Liver (tissue), 8 donors: ENCODE measurements at regions not wholly inside any gene's neighbourhood (a gene's known extent, or its start where the extent isn't known, plus 50 kb on each side); places are given as distances from the start of the nearest gene placed in this dataset.

ENCODE experiments used
- DNase-seq: peaks from one replicate; pipeline ENCODE4 v3.0.0-alpha.2; 2017; ENCODE audit warnings: low spot score
- H3K27ac ChIP-seq, 2 donors: one replicate each; pipeline ENCODE4 v1.7.0; 2013; ENCODE audit warnings: inconsistent platforms in 2 of 2, low read length in 2 of 2, control low read depth in 1 of 2, low read depth in 1 of 2, mild to moderate bottlenecking in 1 of 2
- H3K27me3 ChIP-seq, 4 donors: one replicate each; pipeline versions ENCODE4 v1.6.1 to v1.7.0; 2013; ENCODE audit warnings: low read length in 3 of 4, inconsistent platforms in 1 of 4, mild to moderate bottlenecking in 1 of 4, moderate library complexity in 1 of 4; ENCODE audit not compliant: control insufficient read depth in 4 of 4, insufficient read depth in 4 of 4
- H3K36me3 ChIP-seq, 4 donors: one replicate each; pipeline versions ENCODE4 v1.6.1 to v1.7.0; 2013; ENCODE audit warnings: low read length in 3 of 4, mild to moderate bottlenecking in 3 of 4, low read depth in 1 of 4, moderate library complexity in 1 of 4; ENCODE audit not compliant: control insufficient read depth in 4 of 4, insufficient read depth in 3 of 4
- H3K4me1 ChIP-seq, 4 donors: one replicate each; pipeline versions ENCODE4 v1.6.1 to v1.7.0; 2013; ENCODE audit warnings: low read length in 3 of 4, mild to moderate bottlenecking in 3 of 4, moderate library complexity in 1 of 4; ENCODE audit not compliant: control insufficient read depth in 4 of 4, insufficient read depth in 4 of 4
- H3K4me3 ChIP-seq, 3 donors: one replicate each; pipeline versions ENCODE4 v1.6.1 to v1.7.0; 2013; ENCODE audit warnings: low read length in 3 of 3, control low read depth in 1 of 3, low read depth in 1 of 3, mild to moderate bottlenecking in 1 of 3
- H3K9ac ChIP-seq, 2 donors: one replicate each; pipeline ENCODE4 v1.7.0; 2013; ENCODE audit warnings: low read length in 2 of 2, mild to moderate bottlenecking in 2 of 2, moderate library complexity in 2 of 2, control low read depth in 1 of 2, low read depth in 1 of 2
- H3K9me3 ChIP-seq, 4 donors: one replicate each; pipeline versions ENCODE4 v1.6.1 to v1.7.0; 2013; ENCODE audit warnings: low read length in 3 of 4; ENCODE audit not compliant: control insufficient read depth in 4 of 4
- ATF3 ChIP-seq: IDR thresholded peaks from 2 replicates; pipeline ENCODE4 v1.6.1; 2016; ENCODE audit warnings: antibody characterized with exemption
- FOXA1 ChIP-seq: IDR thresholded peaks from 2 replicates; pipeline ENCODE4 v1.6.1; 2016; ENCODE audit warnings: antibody characterized with exemption
- FOXA2 ChIP-seq: IDR thresholded peaks from 2 replicates; pipeline ENCODE4 v1.6.1; 2016; ENCODE audit warnings: antibody characterized with exemption
- GABPA ChIP-seq, 2 donors: IDR thresholded peaks in 1 of 2; conservative IDR thresholded peaks in 1 of 2; 2 replicates each; pipeline ENCODE4 v1.6.1; 2016; ENCODE audit warnings: antibody characterized with exemption in 2 of 2, mild to moderate bottlenecking in 1 of 2, moderate library complexity in 1 of 2
- HNF4A ChIP-seq, 2 donors: conservative IDR thresholded peaks; 2 replicates each; pipeline ENCODE4 v1.6.1; 2016; ENCODE audit warnings: antibody characterized with exemption in 2 of 2, mild to moderate bottlenecking in 2 of 2
- JUND ChIP-seq, 2 donors: IDR thresholded peaks; 2 replicates each; pipeline ENCODE4 v1.6.1; 2016; ENCODE audit warnings: antibody characterized with exemption in 2 of 2
- MAX ChIP-seq: IDR thresholded peaks from 2 replicates; pipeline ENCODE4 v1.6.1; 2016; ENCODE audit warnings: antibody characterized with exemption
- NR2F2 ChIP-seq: IDR thresholded peaks from 2 replicates; pipeline ENCODE4 v1.6.1; 2016; ENCODE audit warnings: antibody characterized with exemption
- RAD21 ChIP-seq, 2 donors: IDR thresholded peaks; 2 replicates each; pipeline ENCODE4 v1.6.1; 2016; ENCODE audit warnings: antibody characterized with exemption in 2 of 2, mild to moderate bottlenecking in 2 of 2
- REST ChIP-seq: IDR thresholded peaks from 2 replicates; pipeline ENCODE4 v1.6.1; 2016; ENCODE audit warnings: antibody characterized with exemption, mild to moderate bottlenecking
- RXRA ChIP-seq, 2 donors: IDR thresholded peaks; 2 replicates each; pipeline ENCODE4 v1.6.1; 2017 to 2018; ENCODE audit warnings: antibody characterized with exemption in 2 of 2, mild to moderate bottlenecking in 1 of 2
- SP1 ChIP-seq: IDR thresholded peaks from 2 replicates; pipeline ENCODE4 v1.6.1; 2018; ENCODE audit warnings: antibody characterized with exemption, mild to moderate bottlenecking
- TAF1 ChIP-seq: conservative IDR thresholded peaks from 2 replicates; pipeline ENCODE4 v1.6.1; 2016; ENCODE audit warnings: antibody characterized with exemption, mild to moderate bottlenecking
- YY1 ChIP-seq: IDR thresholded peaks from 2 replicates; pipeline ENCODE4 v1.6.1; 2016; ENCODE audit warnings: antibody characterized with exemption, mild to moderate bottlenecking
- ZBTB33 ChIP-seq: IDR thresholded peaks from 2 replicates; pipeline ENCODE4 v1.6.1; 2016; ENCODE audit warnings: antibody characterized with exemption
- WGBS: extraction: QIAGEN DNeasy Blood & Tissue Kit; methylation state at CpG from one replicate; pipeline ENCODE4 v1.1.7; 2013; 5-methylcytosine and 5-hydroxymethylcytosine counted together
- TF ChIP-seq, protein P1 (sequence below): fragments of 150-350 bp; IDR thresholded peaks from 2 replicates; pipeline ENCODE4 v1.5.1; 2017; ENCODE audit warnings: improper control_type of control experiment, low read depth, low read length; ENCODE audit not compliant: missing input control
- donor health status: healthy.
- donor health status: healthy.
- donor health status: healthy.
- donor health status: healthy.
- donor health status: healthy.

DNA sequence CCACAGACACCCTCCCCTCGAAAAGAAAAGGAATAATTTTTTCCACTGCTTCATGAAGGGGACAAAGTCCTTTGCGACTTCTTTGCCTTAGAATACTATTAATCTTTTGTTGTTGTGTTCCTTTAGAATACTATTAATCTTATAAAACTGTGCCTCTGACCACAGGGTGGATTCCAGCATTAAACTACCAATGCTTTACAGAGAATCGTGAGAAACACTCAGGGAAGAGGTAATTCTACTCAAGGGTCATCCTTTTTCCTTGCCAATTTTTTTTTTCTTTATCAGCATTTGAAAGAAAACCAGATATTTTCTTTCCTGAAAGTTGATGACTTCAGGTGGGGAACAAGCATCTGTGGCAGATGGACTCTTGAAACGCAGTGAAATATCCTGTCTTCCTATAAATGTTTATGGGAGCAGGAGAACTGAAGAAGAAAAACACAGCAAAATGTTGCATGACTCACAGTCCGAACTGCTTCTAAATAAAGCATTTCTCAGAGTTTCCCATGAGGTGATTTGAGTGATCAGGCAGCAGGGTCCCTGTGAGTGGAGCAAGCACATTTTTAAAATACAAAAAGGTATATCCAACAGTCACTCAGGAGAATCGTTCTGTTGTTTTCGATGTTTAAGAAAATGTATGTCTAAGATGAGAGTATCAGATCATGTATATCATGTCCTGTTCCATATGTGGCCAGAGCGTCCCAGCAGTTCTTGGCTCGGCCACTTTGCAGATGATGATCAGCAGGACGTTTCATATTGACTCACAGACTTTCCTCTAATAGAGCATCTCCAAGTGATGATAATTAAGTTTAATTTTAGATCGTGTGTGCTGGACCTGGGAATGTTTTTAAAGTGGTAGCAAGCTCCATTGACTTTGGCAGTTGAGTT lies 154.2 kb upstream of the RUNX1 start:
- H3K9ac ChIP-seq: no peak overlapping the region
- 68% methylated on average over 11 of the region's 11 CpGs for WGBS
- no peak overlapping the region for H3K4me3 ChIP-seq
- peaks cover 0 to 3% (median 0%) of the 10 kb centered on the region in 4 donors for H3K27me3 ChIP-seq
- H3K27ac ChIP-seq: no peak overlapping the region
- TF ChIP-seq MAX: no peak
- no peak for TF ChIP-seq JUND (IDR thresholded peaks at IDR 0.05)
- TF ChIP-seq FOXA2: no peak
- TF ChIP-seq, protein P1, sequence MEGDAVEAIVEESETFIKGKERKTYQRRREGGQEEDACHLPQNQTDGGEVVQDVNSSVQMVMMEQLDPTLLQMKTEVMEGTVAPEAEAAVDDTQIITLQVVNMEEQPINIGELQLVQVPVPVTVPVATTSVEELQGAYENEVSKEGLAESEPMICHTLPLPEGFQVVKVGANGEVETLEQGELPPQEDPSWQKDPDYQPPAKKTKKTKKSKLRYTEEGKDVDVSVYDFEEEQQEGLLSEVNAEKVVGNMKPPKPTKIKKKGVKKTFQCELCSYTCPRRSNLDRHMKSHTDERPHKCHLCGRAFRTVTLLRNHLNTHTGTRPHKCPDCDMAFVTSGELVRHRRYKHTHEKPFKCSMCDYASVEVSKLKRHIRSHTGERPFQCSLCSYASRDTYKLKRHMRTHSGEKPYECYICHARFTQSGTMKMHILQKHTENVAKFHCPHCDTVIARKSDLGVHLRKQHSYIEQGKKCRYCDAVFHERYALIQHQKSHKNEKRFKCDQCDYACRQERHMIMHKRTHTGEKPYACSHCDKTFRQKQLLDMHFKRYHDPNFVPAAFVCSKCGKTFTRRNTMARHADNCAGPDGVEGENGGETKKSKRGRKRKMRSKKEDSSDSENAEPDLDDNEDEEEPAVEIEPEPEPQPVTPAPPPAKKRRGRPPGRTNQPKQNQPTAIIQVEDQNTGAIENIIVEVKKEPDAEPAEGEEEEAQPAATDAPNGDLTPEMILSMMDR: no peak
- no peak for TF ChIP-seq NR2F2
- TF ChIP-seq FOXA1: no peak
- no peak for TF ChIP-seq GABPA (IDR thresholded peaks at IDR 0.05 in 1 of 2, conservative IDR thresholded peaks at IDR 0.05 in 1 of 2)
- no peak for TF ChIP-seq TAF1
- no peak for TF ChIP-seq HNF4A (conservative IDR thresholded peaks at IDR 0.05)
- TF ChIP-seq SP1: no peak
- TF ChIP-seq ZBTB33: no peak
- TF ChIP-seq ATF3: no peak
- TF ChIP-seq YY1: no peak
- no peak for TF ChIP-seq RXRA (IDR thresholded peaks at IDR 0.05)
- no peak for TF ChIP-seq RAD21 (IDR thresholded peaks at IDR 0.05)
- TF ChIP-seq REST: no peak
- no peaks in the 10 kb centered on the region for H3K9me3 ChIP-seq
- DNase-seq: no peak
- no peaks in the 10 kb centered on the region for H3K4me1 ChIP-seq
- no peaks in the 10 kb centered on the region for H3K36me3 ChIP-seq
